ENCODE measurements at regions not wholly inside any gene's neighbourhood (a gene's known extent, or its start where the extent isn't known, plus 50 kb on each side); places are given as distances from the start of the nearest gene placed in this dataset.

- DNase-seq (no peak), FAIRE-seq (no peak)
- no peaks in the 10 kb centered on the region for H3K4me1 ChIP-seq (ENCODE audit: control insufficient read depth in 2 of 3, insufficient read depth in 2 of 3, low read depth in 1 of 3, low read length in 3 of 3)
- no peak for TF ChIP-seq CTCF (IDR thresholded peaks at IDR 0.05; ENCODE audit: borderline replicate concordance, extremely low read depth, insufficient read depth)
- H3K4me3 ChIP-seq (ENCODE audit: low read length in 3 of 3) = no peak overlapping the region
- intact Hi-C loops (cut with DNase I) = no loop called here
- H3K27ac ChIP-seq (ENCODE audit: low read depth in 2 of 2, low read length in 2 of 2) = no peak overlapping the region
- no peaks in the 10 kb centered on the region for H3K36me3 ChIP-seq (ENCODE audit: control insufficient read depth in 2 of 3, insufficient read depth in 3 of 3, low read length in 3 of 3)
- no peaks in the 10 kb centered on the region for H3K9me3 ChIP-seq (ENCODE audit: control insufficient read depth in 2 of 3, insufficient read depth in 1 of 3, low read length in 3 of 3)
- no peak overlapping the region for H3K9ac ChIP-seq (ENCODE audit: low read length in 3 of 3)
- H3K27me3 ChIP-seq (ENCODE audit: control insufficient read depth, insufficient read depth, low read length) = no peaks in the 10 kb centered on the region
Measured at GRCh38 chr11:35066783-35067423, 72.1 kb upstream of the CD44 start.

- Histone ChIP-seq H3K9ac (ENCODE audit: low read length in 3 of 3) (no peak overlapping the region), H3K4me3 (ENCODE audit: low read length in 3 of 3) (no peak overlapping the region), H3K27ac (ENCODE audit: low read depth in 2 of 2, low read length in 2 of 2) (no peak overlapping the region), H3K9me3 (ENCODE audit: control insufficient read depth in 2 of 3, insufficient read depth in 1 of 3, low read length in 3 of 3) (no peaks in the 10 kb centered on the region), H3K27me3 (ENCODE audit: control insufficient read depth, insufficient read depth, low read length) (no peaks in the 10 kb centered on the region), H3K4me1 (ENCODE audit: control insufficient read depth in 2 of 3, insufficient read depth in 2 of 3, low read depth in 1 of 3, low read length in 3 of 3) (no peaks in the 10 kb centered on the region), H3K36me3 (ENCODE audit: control insufficient read depth in 2 of 3, insufficient read depth in 3 of 3, low read length in 3 of 3) (no peaks in the 10 kb centered on the region)
- DNase-seq (no peak), FAIRE-seq (no peak)
- no peak for TF ChIP-seq CTCF (IDR thresholded peaks at IDR 0.05; ENCODE audit: borderline replicate concordance, extremely low read depth, insufficient read depth)
- intact Hi-C loops (cut with DNase I) = no loop called here
Measured at GRCh38 chr11:35071722-35072121, 67.2 kb upstream of the CD44 start.

- FAIRE-seq (no peak), DNase-seq (no peak)
- H3K27me3 ChIP-seq (ENCODE audit: control insufficient read depth, insufficient read depth, low read length) = no peaks in the 10 kb centered on the region
- H3K36me3 ChIP-seq (ENCODE audit: control insufficient read depth in 2 of 3, insufficient read depth in 3 of 3, low read length in 3 of 3) = no peaks in the 10 kb centered on the region
- intact Hi-C loops (cut with DNase I) = no loop called here
- H3K9me3 ChIP-seq (ENCODE audit: control insufficient read depth in 2 of 3, insufficient read depth in 1 of 3, low read length in 3 of 3) = no peaks in the 10 kb centered on the region
- no peak overlapping the region for H3K27ac ChIP-seq (ENCODE audit: low read depth in 2 of 2, low read length in 2 of 2)
- no peak overlapping the region for H3K9ac ChIP-seq (ENCODE audit: low read length in 3 of 3)
- H3K4me1 ChIP-seq (ENCODE audit: control insufficient read depth in 2 of 3, insufficient read depth in 2 of 3, low read depth in 1 of 3, low read length in 3 of 3) = no peaks in the 10 kb centered on the region
- H3K4me3 ChIP-seq (ENCODE audit: low read length in 3 of 3) = no peak overlapping the region
- TF ChIP-seq CTCF (IDR thresholded peaks at IDR 0.05; ENCODE audit: borderline replicate concordance, extremely low read depth, insufficient read depth) = no peak
Measured at GRCh38 chr11:35073691-35074419, 65.1 kb upstream of the CD44 start.
